GM03348 (cell line): ENCODE measurements at regions not wholly inside any gene's neighbourhood (a gene's known extent, or its start where the extent isn't known, plus 50 kb on each side); places are given as distances from the start of the nearest gene placed in this dataset.
"Not testable (repeated sequence)": the region's sequence is repeated elsewhere in the genome, so short reads cannot be mapped to it uniquely, and the experiment has no call there.

ENCODE experiments used
- DNase-seq: peaks from one replicate; pipeline ENCODE4 v3.0.0; 2012; ENCODE audit warnings: low spot score

GRCh38 chr7:113389112-113389646 lies 270.8 kb upstream of the SMIM30 start:
- no peak for DNase-seq

GRCh38 chr7:113383638-113384037 lies 265.3 kb upstream of the SMIM30 start:
- DNase-seq, result no peak

- DNase-seq, result no peak
These were observed 261.4 kb upstream of the SMIM30 start for GRCh38 chr7:113379746-113380145.

- no peak for DNase-seq
These were observed 256.6 kb upstream of the SMIM30 start for GRCh38 chr7:113374955-113375354.

- no peak for DNase-seq
These were observed 255.5 kb upstream of the SMIM30 start for GRCh38 chr7:113373863-113374262.

GRCh38 chr7:113371416-113372043 lies 253.2 kb upstream of the SMIM30 start:
- no peak for DNase-seq

GRCh38 chr7:113370910-113371309 lies 252.6 kb upstream of the SMIM30 start:
- peak; percentile 6 for DNase-seq

GRCh38 chr7:113368256-113368655 lies 249.9 kb upstream of the SMIM30 start:
- DNase-seq, result no peak

GRCh38 chr7:113367041-113367586 lies 248.8 kb upstream of the SMIM30 start:
- peak; percentile 13 for DNase-seq

- no peak for DNase-seq
These were observed 247.8 kb upstream of the SMIM30 start for GRCh38 chr7:113366122-113366521.

- no peak for DNase-seq
These were observed 231.0 kb upstream of the SMIM30 start for GRCh38 chr7:113349339-113349738.

- no peak for DNase-seq
These were observed 221.3 kb upstream of the SMIM30 start for GRCh38 chr7:113339661-113340060.

GRCh38 chr7:113338071-113338696 lies 219.8 kb upstream of the SMIM30 start:
- DNase-seq, result no peak

GRCh38 chr7:113336838-113337237 lies 218.5 kb upstream of the SMIM30 start:
- not testable (repeated sequence) for DNase-seq

- no peak for DNase-seq
These were observed 213.0 kb upstream of the SMIM30 start for GRCh38 chr7:113331155-113331898.

- no peak for DNase-seq
These were observed 202.8 kb upstream of the SMIM30 start for GRCh38 chr7:113321201-113321600.

- DNase-seq, result no peak
These were observed 202.1 kb upstream of the SMIM30 start for GRCh38 chr7:113320419-113320818.

- no peak for DNase-seq
These were observed 196.2 kb upstream of the SMIM30 start for GRCh38 chr7:113314594-113314993.

- DNase-seq, result no peak
These were observed 190.0 kb upstream of the SMIM30 start for GRCh38 chr7:113308399-113308798.

GRCh38 chr7:113307147-113307546 lies 188.8 kb upstream of the SMIM30 start:
- no peak for DNase-seq

GRCh38 chr7:113306302-113306701 lies 187.9 kb upstream of the SMIM30 start:
- no peak for DNase-seq

GRCh38 chr7:113304104-113304503 lies 185.8 kb upstream of the SMIM30 start:
- no peak for DNase-seq

GRCh38 chr7:113303388-113303787 lies 185.0 kb upstream of the SMIM30 start:
- not testable (repeated sequence) for DNase-seq
